OCI-LY1 (cell line): ENCODE measurements at regions not wholly inside any gene's neighbourhood (a gene's known extent, or its start where the extent isn't known, plus 50 kb on each side); places are given as distances from the start of the nearest gene placed in this dataset.

ENCODE experiments used
- H2AFZ ChIP-seq: fragments of 200-600 bp; sonication (generic), shearing (Covaris generic); 2 replicates; pipeline ENCODE4 v1.6.0; 2014; ENCODE audit warnings: antibody characterized with exemption, mild to moderate bottlenecking, low read length
- H3F3A ChIP-seq: fragments of 200-600 bp; sonication (generic), shearing (Covaris generic); 2 replicates; pipeline ENCODE4 v1.6.0; 2014; ENCODE audit warnings: mild to moderate bottlenecking, antibody characterized with exemption, low read length, moderate library complexity; ENCODE audit not compliant: insufficient read depth
- H3K27ac ChIP-seq: fragments of 200-600 bp; sonication (generic); 2 replicates; pipeline ENCODE4 v1.5.1; 2014; ENCODE audit warnings: low read length, mixed run types, mild to moderate bottlenecking, low read depth; ENCODE audit not compliant: poor library complexity, severe bottlenecking
- H3K27me3 ChIP-seq: fragments of 200-600 bp; sonication (generic); 2 replicates; pipeline ENCODE4 v1.6.0; 2014; ENCODE audit warnings: antibody characterized with exemption, mild to moderate bottlenecking, low read length, moderate library complexity; ENCODE audit not compliant: insufficient read depth
- H3K36me3 ChIP-seq: fragments of 200-600 bp; sonication (generic); 2 replicates; pipeline ENCODE4 v1.6.1; 2014; ENCODE audit warnings: mild to moderate bottlenecking, antibody characterized with exemption, low read length, moderate library complexity, mixed read lengths; ENCODE audit not compliant: insufficient read depth
- H3K4me1 ChIP-seq: fragments of 200-600 bp; sonication (generic); 2 replicates; pipeline ENCODE4 v1.5.1; 2014; ENCODE audit warnings: mild to moderate bottlenecking, low read length, moderate library complexity; ENCODE audit not compliant: insufficient read depth, severe bottlenecking
- H3K4me2 ChIP-seq: fragments of 200-600 bp; sonication (generic), shearing (Covaris generic); 2 replicates; pipeline ENCODE4 v1.6.1; 2014; ENCODE audit warnings: low read length
- H3K4me3 ChIP-seq: fragments of 200-600 bp; sonication (generic); 2 replicates; pipeline ENCODE4 v1.5.1; 2014; ENCODE audit warnings: low read length, low read depth, mild to moderate bottlenecking, mixed read lengths; ENCODE audit not compliant: poor library complexity, severe bottlenecking
- H3K79me2 ChIP-seq: fragments of 200-600 bp; shearing (Covaris generic); 2 replicates; pipeline ENCODE4 v1.6.1; 2016; ENCODE audit warnings: mixed run types, low read length, mixed read lengths; ENCODE audit not compliant: insufficient read depth
- H3K9ac ChIP-seq: fragments of 200-600 bp; sonication (generic), shearing (Covaris generic); 2 replicates; pipeline ENCODE4 v1.6.1; 2014; ENCODE audit warnings: mild to moderate bottlenecking, low read length, mixed read lengths
- H3K9me2 ChIP-seq: fragments of 200-600 bp; sonication (generic), shearing (Covaris generic); 2 replicates; pipeline ENCODE4 v1.6.1; 2014; ENCODE audit warnings: low read depth, mild to moderate bottlenecking, low read length, mixed read lengths
- H3K9me3 ChIP-seq: fragments of 200-600 bp; shearing (Covaris generic); 2 replicates; pipeline ENCODE4 v1.6.1; 2014; ENCODE audit warnings: low read length, mixed read lengths
- H4K20me1 ChIP-seq: fragments of 200-600 bp; sonication (generic), shearing (Covaris generic); 2 replicates; pipeline ENCODE4 v1.6.0; 2016; ENCODE audit warnings: mild to moderate bottlenecking, low read length; ENCODE audit not compliant: insufficient read depth
- CTCF ChIP-seq: fragments of 200-600 bp; sonication (generic), shearing (Covaris generic); IDR thresholded peaks from 2 replicates; pipeline ENCODE4 v1.5.1; 2017; ENCODE audit warnings: mild to moderate bottlenecking, antibody characterized with exemption, low read length, moderate library complexity, mixed read lengths
- EZH2 ChIP-seq: fragments of 200-600 bp; sonication (generic), shearing (Covaris generic); IDR thresholded peaks from 2 replicates; pipeline ENCODE4 v1.8.0; 2017; ENCODE audit warnings: borderline replicate concordance, mixed run types, mild to moderate bottlenecking, antibody characterized with exemption, low read length, moderate library complexity, mixed read lengths

DNA sequence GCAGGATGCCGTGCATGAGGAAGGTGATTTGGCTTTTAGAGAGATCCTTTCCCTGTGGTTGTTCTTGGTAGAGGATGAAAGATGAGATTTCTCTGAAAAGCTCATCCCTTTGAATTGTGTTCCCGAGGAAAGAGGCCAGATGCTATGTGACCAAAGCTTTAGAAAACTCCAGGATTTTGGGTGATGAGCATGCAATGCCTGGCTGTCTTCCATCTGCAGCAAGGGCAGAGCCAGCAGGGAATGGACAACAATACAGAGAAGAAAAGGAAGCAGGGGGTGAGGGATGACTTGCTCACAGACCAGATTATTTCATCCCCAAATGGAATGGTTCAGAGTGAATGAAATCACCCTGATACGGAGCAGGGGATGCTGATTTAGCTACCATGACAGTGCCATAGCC is 949.7 kb upstream of the EEF2KMT start:
- H3F3A ChIP-seq, result no peaks in the 10 kb centered on the region
- TF ChIP-seq EZH2 (no peak), CTCF (no peak)
- H3K27ac ChIP-seq, result no peak overlapping the region
- H3K27me3 ChIP-seq, result no peaks in the 10 kb centered on the region
- H3K36me3 ChIP-seq, result no peaks in the 10 kb centered on the region
- no peaks in the 10 kb centered on the region for H3K79me2 ChIP-seq
- H3K9me2 ChIP-seq, result no peaks in the 10 kb centered on the region
- H4K20me1 ChIP-seq, result no peaks in the 10 kb centered on the region
- no peak overlapping the region for H3K4me2 ChIP-seq
- H2AFZ ChIP-seq, result no peak overlapping the region
- H3K4me3 ChIP-seq, result no peak overlapping the region
- no peaks in the 10 kb centered on the region for H3K9me3 ChIP-seq
- no peaks in the 10 kb centered on the region for H3K4me1 ChIP-seq
- no peak overlapping the region for H3K9ac ChIP-seq

DNA sequence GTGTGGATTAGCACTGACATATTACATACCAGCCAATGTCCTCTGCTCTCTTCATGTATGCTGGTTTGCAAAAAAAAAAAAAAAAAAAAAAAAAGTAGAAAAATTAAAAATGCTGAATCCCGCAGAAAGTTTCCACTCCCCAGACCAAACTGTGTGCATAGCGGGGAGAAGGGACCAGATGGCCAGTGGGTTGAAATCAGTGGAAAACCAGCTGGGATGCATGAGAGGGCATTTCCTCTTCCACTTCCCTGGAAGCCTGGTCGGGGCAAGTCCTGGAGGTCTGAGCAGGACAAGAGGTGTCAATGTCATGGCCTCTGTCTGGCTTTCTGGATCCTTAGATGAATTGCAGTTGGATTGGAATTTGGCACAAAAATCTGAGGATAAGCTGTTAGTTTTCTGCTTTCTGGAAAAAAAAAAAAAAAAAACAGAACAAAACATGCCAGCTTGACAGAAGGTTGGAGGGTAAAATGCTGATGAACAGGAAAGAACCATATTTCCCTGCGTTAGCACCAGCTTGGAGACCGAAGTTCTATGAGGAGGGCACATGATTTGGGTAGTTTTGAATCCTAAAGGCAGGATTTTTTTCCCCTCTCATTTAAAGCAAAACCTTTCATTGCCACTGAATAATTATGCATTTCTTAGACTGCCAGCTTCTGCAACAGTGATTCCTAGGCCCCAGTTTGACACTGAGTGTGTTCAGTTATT is 941.5 kb upstream of the EEF2KMT start:
- no peak overlapping the region for H3K9ac ChIP-seq
- TF ChIP-seq CTCF (no peak), EZH2 (no peak)
- H3K9me3 ChIP-seq, result no peaks in the 10 kb centered on the region

DNA sequence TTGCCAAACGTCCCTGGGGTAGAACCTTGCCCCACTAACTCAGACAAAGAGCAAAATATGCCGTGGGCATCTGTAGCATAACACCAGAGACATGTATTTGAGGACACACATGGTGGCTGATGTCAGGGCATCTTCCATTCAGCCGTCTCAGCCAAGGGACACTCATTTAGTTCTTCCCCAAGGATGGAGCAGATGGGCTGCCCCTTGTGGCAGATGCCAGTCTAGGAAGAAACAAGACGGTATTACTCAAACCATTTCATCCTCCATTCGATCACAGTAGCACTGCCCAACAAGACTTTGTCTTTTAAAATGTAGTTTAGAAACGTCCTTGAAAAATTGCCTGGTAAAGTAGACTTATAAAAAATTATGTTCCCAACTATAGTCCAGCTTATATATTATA is 937.6 kb upstream of the EEF2KMT start:
- H3K9me2 ChIP-seq, result no peaks in the 10 kb centered on the region
- H2AFZ ChIP-seq, result no peak overlapping the region
- H3K9me3 ChIP-seq, result no peaks in the 10 kb centered on the region
- H4K20me1 ChIP-seq, result no peaks in the 10 kb centered on the region
- no peak overlapping the region for H3K9ac ChIP-seq
- H3K36me3 ChIP-seq, result no peaks in the 10 kb centered on the region
- H3K4me3 ChIP-seq, result no peak overlapping the region
- TF ChIP-seq CTCF (no peak), EZH2 (no peak)
- H3F3A ChIP-seq, result no peaks in the 10 kb centered on the region
- H3K27ac ChIP-seq, result no peak overlapping the region
- no peaks in the 10 kb centered on the region for H3K27me3 ChIP-seq
- H3K4me1 ChIP-seq, result no peaks in the 10 kb centered on the region
- no peak overlapping the region for H3K4me2 ChIP-seq
- no peaks in the 10 kb centered on the region for H3K79me2 ChIP-seq

More for the DNA sequence above, 941.5 kb upstream of the EEF2KMT start:
- Histone ChIP-seq H3K79me2 (no peaks in the 10 kb centered on the region), H4K20me1 (no peaks in the 10 kb centered on the region), H2AFZ (no peak overlapping the region), H3K27ac (no peak overlapping the region), H3K4me3 (no peak overlapping the region), H3K9me2 (no peaks in the 10 kb centered on the region), H3K4me2 (no peak overlapping the region), H3F3A (no peaks in the 10 kb centered on the region), H3K27me3 (no peaks in the 10 kb centered on the region), H3K4me1 (no peaks in the 10 kb centered on the region), H3K36me3 (no peaks in the 10 kb centered on the region)
